PC-3 (cell line): ENCODE measurements at regions not wholly inside any gene's neighbourhood (a gene's known extent, or its start where the extent isn't known, plus 50 kb on each side); places are given as distances from the start of the nearest gene placed in this dataset.

Experiments used
- ATAC-seq: fragments of 200-7000 bp; cut with Tn5 transposase; 2 replicates; pipeline ENCODE4 v1.9.1; 2020; ENCODE audit warnings: mild to moderate bottlenecking, moderate library complexity
- BruUV-seq: library from RNA; stranded (reverse); fragments of 400-500 nt; replicated peaks from 2 replicates; lab custom pipeline; 2021; lab: Mats Ljungman, UMichigan
- CTCF ChIA-PET: fragments of 300-600 bp; sonication (Branson Sonifier 250); formaldehyde crosslinking; loops from one replicate; lab custom pipeline; 2022; ENCODE audit warnings: antibody characterized with exemption; lab: Charles Lee
- POLR2A ChIA-PET: fragments of 300-600 bp; sonication (Branson Sonifier 250); formaldehyde crosslinking; loops from one replicate; lab custom pipeline; 2022; ENCODE audit warnings: antibody characterized with exemption; ENCODE audit not compliant: unreplicated experiment; lab: Charles Lee
- DNase-seq: peaks from one replicate; pipeline ENCODE4 v3.0.0-alpha.2; 2015
- H2AFZ ChIP-seq: fragments of 300-600 bp; sonication (generic); 2 replicates; pipeline ENCODE4 v1.6.0; 2016; ENCODE audit warnings: antibody characterized with exemption, low read length
- H3F3A ChIP-seq: fragments of 300-600 bp; sonication (generic); one replicate; pipeline ENCODE4 v1.6.0; 2017; ENCODE audit warnings: antibody characterized with exemption, low read length, control low read depth, mild to moderate bottlenecking; ENCODE audit not compliant: unreplicated experiment
- H3K27ac ChIP-seq: fragments of 300-600 bp; sonication (generic); 2 replicates; pipeline ENCODE4 v1.5.1; 2016; ENCODE audit warnings: mild to moderate bottlenecking, low read length
- H3K27me3 ChIP-seq: fragments of 300-600 bp; sonication (generic); 2 replicates; pipeline ENCODE4 v1.6.1; 2016; ENCODE audit warnings: low read length, mixed read lengths
- H3K36me3 ChIP-seq: fragments of 300-600 bp; sonication (generic); 2 replicates; pipeline ENCODE4 v1.6.1; 2016; ENCODE audit warnings: low read depth, mixed run types, low read length, mixed read lengths
- H3K4me1 ChIP-seq: fragments of 300-600 bp; sonication (generic); 2 replicates; pipeline ENCODE4 v1.5.1; 2016; ENCODE audit warnings: low read length; ENCODE audit not compliant: insufficient read depth
- H3K4me2 ChIP-seq: fragments of 300-600 bp; sonication (generic); 2 replicates; pipeline ENCODE4 v1.6.0; 2016; ENCODE audit warnings: low read length
- H3K4me3 ChIP-seq: fragments of 300-600 bp; sonication (generic); 2 replicates; pipeline ENCODE4 v1.5.1; 2016; ENCODE audit warnings: mild to moderate bottlenecking, low read length, mixed read lengths
- H3K79me2 ChIP-seq: fragments of 300-600 bp; sonication (generic); 2 replicates; pipeline ENCODE4 v1.6.1; 2017; ENCODE audit warnings: low read length, mixed read lengths
- H3K9ac ChIP-seq: fragments of 300-600 bp; sonication (generic); 2 replicates; pipeline ENCODE4 v1.6.0; 2016; ENCODE audit warnings: mild to moderate bottlenecking, low read length
- H3K9me2 ChIP-seq: fragments of 300-600 bp; sonication (generic); replicated peaks from 2 replicates; pipeline ENCODE4 v1.6.1; 2016; ENCODE audit warnings: mixed run types, low read length, mixed read lengths
- H3K9me3 ChIP-seq: fragments of 300-600 bp; sonication (generic); 2 replicates; pipeline ENCODE4 v1.6.1; 2016; ENCODE audit warnings: low read length, mixed read lengths
- H4K20me1 ChIP-seq: fragments of 300-600 bp; sonication (generic); 2 replicates; pipeline ENCODE4 v1.6.1; 2016; ENCODE audit warnings: low read length, mixed read lengths
- CTCF ChIP-seq: fragments of 300-600 bp; sonication (generic); conservative IDR thresholded peaks from 2 replicates; pipeline ENCODE4 v1.5.1; 2017; ENCODE audit warnings: antibody characterized with exemption, low read depth, mild to moderate bottlenecking, low read length
- EZH2 ChIP-seq: fragments of 300-600 bp; sonication (generic); IDR thresholded peaks from one replicate; pipeline ENCODE4 v1.6.1; 2017; ENCODE audit warnings: antibody characterized with exemption, mild to moderate bottlenecking, low read length; ENCODE audit not compliant: unreplicated experiment
- EZH2phosphoT487 ChIP-seq: fragments of 300-600 bp; sonication (generic); IDR thresholded peaks from 2 replicates; pipeline ENCODE4 v1.6.1; 2018; ENCODE audit warnings: mild to moderate bottlenecking, antibody characterized with exemption, low read length, borderline replicate concordance
- intact Hi-C: fragments of 100-400 bp; cut with micrococcal nuclease; formaldehyde crosslinking; loops from 2 replicates; pipeline ENCODE4 v1.9.0; 2023

DNA sequence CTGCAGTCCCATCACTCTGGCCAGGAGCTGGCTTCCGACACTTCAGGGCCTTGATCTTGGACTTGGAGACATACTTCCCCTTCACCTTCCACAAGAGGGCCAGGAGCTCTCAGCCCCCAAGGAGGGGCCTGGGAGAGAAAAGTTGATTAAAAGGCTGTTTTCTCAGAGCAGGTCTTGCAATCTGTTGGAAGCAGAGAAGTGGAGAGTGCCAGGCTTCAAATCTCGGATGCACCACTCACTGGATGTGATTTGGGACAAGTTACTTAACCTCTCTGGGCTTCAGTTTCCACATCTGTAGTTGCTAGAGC is 255.3 kb downstream of the CYP26B1 start:
- TF ChIP-seq EZH2 (no peak), CTCF (no peak)
- Histone ChIP-seq H3K27me3 (peaks cover 8% of the 10 kb centered on the region; the same call in 1 of the 2 replicates), H4K20me1 (no peaks in the 10 kb centered on the region), H3K9ac (no peak overlapping the region), H3K4me3 (no peak overlapping the region), H3F3A (no peaks in the 10 kb centered on the region), H3K9me3 (no peaks in the 10 kb centered on the region), H3K9me2 (no peaks in the 10 kb centered on the region), H3K36me3 (no peaks in the 10 kb centered on the region), H3K27ac (no peak overlapping the region), H2AFZ (no peak overlapping the region), H3K4me1 (no peaks in the 10 kb centered on the region), H3K4me2 (no peak overlapping the region), H3K79me2 (no peaks in the 10 kb centered on the region)
- POLR2A ChIA-PET, result no interaction called here
- ATAC-seq (no peak), DNase-seq (no peak)
- intact Hi-C loops, result no loop called here
- CTCF ChIA-PET, result no interaction called here
- BruUV-seq, result no TSS peak

GRCh38 chr2:71891719-71892422 is 255.8 kb downstream of the CYP26B1 start:
- H3K27ac ChIP-seq, result no peak overlapping the region
- H3K9me2 ChIP-seq, result no peaks in the 10 kb centered on the region
- no peak overlapping the region for H3K4me2 ChIP-seq
- TF ChIP-seq EZH2 (no peak), EZH2phosphoT487 (no peak), CTCF (no peak)
- intact Hi-C loops, result no loop called here
- H3K4me1 ChIP-seq, result no peaks in the 10 kb centered on the region
- no peak overlapping the region for H2AFZ ChIP-seq
- H4K20me1 ChIP-seq, result no peaks in the 10 kb centered on the region
- BruUV-seq, result no TSS peak
- ATAC-seq, result no peak
- CTCF ChIA-PET, result no interaction called here
- H3K79me2 ChIP-seq, result no peaks in the 10 kb centered on the region
- no peaks in the 10 kb centered on the region for H3K9me3 ChIP-seq
- no peaks in the 10 kb centered on the region for H3K36me3 ChIP-seq
- peaks cover 8% of the 10 kb centered on the region; the same call in 1 of the 2 replicates for H3K27me3 ChIP-seq
- no peak for DNase-seq
- POLR2A ChIA-PET, result no interaction called here
- H3K9ac ChIP-seq, result no peak overlapping the region
- no peaks in the 10 kb centered on the region for H3F3A ChIP-seq
- H3K4me3 ChIP-seq, result no peak overlapping the region

- Histone ChIP-seq H4K20me1 (no peaks in the 10 kb centered on the region), H3K4me3 (no peak overlapping the region), H2AFZ (no peak overlapping the region), H3F3A (no peaks in the 10 kb centered on the region), H3K9ac (no peak overlapping the region), H3K9me3 (no peaks in the 10 kb centered on the region), H3K4me1 (no peaks in the 10 kb centered on the region), H3K79me2 (no peaks in the 10 kb centered on the region), H3K27me3 (peaks cover 8% of the 10 kb centered on the region; the same call in 1 of the 2 replicates), H3K4me2 (no peak overlapping the region), H3K9me2 (no peaks in the 10 kb centered on the region), H3K27ac (no peak overlapping the region), H3K36me3 (no peaks in the 10 kb centered on the region)
- POLR2A ChIA-PET, result no interaction called here
- DNase-seq (no peak), ATAC-seq (no peak)
- CTCF ChIA-PET, result no interaction called here
- BruUV-seq, result no TSS peak
- TF ChIP-seq EZH2, result no peak
- no peak for TF ChIP-seq CTCF
- no peak for TF ChIP-seq EZH2phosphoT487
- intact Hi-C loops, result no loop called here
These were observed 256.5 kb downstream of the CYP26B1 start for GRCh38 chr2:71891155-71891554.
